HG03432 (cell line): ENCODE measurements at regions not wholly inside any gene's neighbourhood (a gene's known extent, or its start where the extent isn't known, plus 50 kb on each side); places are given as distances from the start of the nearest gene placed in this dataset.
A peak's percentile ranks its signal among the peaks of the same experiment; 100 is the strongest.

Experiments used
- ATAC-seq: cut with Tn5 transposase; IDR thresholded peaks from one replicate; pipeline ENCODE4 v1.9.1; 2021; ENCODE audit warnings: mild to moderate bottlenecking, moderate library complexity; ENCODE audit not compliant: unreplicated experiment

DNA sequence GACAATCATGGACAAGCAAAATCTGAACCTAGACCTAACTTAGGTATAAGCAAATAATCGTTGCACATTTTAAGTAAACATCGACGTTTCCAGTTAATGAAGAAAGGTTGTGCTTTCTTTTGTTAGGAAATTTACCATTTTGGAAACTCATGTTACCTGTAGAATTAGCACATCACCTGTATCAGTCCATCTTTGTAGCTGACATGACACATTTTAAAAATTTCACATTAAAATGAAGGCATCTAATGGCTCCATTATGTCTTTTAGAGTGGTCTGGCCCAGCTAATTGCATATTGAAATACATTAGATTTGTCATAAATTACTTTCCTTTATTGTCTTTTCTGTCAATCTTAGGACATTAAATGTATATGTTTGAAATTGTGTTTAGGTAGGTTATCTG lies 119.0 kb upstream of the MGAT5 start:
- ATAC-seq = no peak

DNA sequence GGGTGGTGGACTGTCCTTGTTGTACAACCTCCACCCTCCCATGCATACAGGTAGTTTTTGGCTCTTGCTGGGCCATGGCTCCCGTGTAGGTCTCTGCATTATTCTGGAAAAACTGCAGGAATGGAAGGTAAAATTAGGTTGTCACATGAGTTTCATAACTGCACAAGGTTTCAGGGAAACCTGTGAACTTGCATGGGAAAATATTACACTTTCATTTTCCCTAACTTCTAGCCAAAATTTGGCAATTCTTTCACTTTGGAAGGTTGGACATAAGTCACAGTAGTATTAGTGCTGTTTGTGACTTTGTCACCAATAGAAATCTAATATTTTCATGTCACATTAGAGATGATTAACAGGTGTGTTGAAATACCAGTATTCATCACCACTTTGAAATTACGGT lies 118.1 kb upstream of the MGAT5 start:
- ATAC-seq = no peak

DNA sequence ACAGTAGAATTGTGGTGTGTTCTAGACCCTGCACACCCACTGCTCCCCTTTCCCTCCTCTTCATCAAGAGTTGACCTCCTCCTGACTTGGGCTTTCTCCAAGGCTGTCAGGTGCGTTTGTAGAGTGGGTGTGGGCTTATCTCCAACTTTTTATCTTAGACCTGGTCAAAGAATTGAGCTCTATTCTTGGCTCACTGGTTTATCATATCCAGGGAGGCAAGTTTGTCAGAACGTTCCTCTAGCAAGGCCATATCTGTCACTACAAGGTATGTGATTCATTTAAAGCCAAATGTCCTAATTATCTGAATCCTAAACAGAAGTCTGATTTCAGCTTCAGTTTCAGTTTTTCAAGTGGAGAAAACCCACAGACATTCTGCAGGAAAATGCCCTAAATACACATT lies 117.1 kb upstream of the MGAT5 start:
- peak; percentile 25 for ATAC-seq

DNA sequence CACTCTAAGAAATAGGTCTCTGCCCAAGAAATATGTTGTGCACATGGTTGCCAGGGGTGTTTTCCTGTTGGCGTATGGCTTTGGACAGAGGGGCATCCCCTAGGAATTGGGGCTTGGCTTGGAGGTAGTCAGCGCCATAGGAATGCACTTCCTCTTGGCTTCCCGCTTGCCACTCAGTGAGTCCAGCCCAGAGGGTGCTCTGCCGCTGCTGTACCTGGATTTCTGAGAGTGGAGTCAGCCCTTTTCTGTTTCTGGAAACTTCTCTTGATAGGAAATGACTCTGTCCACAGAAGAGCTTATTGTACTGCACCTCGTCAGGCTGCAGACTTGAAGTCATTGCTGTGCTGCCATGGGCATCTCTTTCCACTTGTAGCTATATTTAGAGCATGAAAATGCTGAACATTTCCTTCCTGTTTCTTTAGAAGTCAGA lies 116.7 kb upstream of the MGAT5 start:
- peak; percentile 38 for ATAC-seq

DNA sequence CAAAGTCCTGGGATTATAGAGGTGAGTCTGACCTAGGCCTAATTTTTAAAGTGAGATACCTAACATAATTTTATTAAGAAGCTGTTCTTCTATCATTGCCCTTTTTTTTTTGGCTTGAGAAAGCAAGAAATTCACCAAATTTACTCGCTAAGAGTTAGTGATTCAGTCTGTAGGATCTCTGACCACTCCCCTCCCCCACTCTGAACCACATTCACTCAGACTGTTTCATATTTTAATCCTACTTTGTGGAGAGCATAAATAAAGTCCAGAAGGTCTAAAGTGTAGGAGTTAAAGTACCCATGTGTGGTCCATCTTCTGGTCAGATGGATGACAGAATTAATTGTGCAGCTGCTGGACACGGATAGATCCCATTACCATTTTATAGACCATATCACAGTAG lies 115.8 kb upstream of the MGAT5 start:
- no peak for ATAC-seq

DNA sequence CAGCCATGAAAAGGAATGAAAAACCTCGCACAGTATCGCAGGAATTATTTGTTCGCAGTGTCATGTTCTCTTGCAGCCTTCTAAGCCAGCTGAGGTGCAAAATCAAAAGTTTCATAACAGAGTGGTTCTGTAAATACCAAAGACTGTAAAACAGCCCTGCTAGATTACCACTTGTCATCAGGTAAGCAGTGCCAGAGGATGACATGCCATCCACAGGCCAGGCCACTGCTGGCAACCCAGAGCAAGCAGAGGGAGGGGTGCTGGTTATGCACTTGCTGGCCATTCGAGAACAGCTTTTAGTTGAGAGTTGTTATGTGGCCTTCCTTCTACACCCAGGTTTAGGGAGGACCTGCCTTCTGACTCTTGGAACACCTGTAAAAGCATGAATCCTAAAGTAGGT lies 114.3 kb upstream of the MGAT5 start:
- ATAC-seq = no peak

DNA sequence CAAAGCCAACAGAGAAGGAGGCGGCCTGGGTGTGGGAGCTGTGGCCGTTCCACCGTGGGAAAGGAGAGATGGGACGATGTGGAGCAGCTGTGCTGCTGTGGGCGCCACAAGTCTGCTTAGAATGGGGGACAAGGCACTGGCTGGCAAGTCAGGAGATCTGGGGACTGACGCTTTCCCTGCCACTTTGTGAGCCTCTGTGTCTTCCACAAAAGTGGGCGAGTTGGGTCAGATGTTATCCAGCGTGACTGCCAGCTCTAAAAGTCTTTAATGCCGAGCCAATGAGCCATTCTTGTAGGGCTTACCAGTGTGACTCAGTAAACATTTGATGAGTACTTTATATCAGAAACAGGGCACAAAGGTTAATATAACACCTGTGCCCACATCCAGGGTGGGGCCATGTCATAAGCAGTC lies 113.6 kb upstream of the MGAT5 start:
- ATAC-seq = no peak

DNA sequence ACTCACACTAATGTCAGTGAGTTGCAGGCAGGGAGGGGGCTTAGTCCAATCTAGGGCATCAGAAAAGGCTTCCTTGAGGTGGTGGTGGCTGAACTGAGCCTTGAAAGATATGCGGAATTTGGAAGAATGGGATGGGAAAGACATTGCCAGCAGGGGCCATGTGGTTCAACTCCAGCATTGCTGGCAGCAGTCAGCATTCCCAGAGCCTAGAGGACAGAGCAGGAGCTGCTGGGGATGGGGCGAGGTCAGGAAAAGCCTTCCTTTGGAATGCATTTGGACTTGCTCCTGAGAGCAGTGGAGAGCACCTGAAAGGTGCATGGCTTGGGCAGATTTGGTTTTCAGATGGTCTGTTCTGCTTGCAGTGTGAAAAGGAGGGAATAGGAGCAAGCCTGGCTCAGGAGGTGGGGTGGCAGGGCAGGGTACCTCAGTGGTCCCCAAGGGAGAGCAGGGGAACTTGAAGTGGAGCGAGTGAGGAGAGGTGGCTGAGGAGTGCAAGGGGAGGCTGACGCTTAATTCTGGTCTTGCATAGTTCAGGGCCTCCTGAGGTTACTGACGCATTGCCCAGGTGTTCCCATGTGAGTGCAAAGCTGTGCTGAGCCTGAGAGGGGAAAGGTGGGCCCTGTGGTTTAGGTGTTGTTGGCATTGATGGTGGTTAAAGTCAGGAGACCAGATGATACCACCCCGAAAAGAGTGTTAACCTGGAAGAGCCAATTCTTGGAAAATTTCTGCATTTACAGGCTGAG lies 112.1 kb upstream of the MGAT5 start:
- no peak for ATAC-seq

DNA sequence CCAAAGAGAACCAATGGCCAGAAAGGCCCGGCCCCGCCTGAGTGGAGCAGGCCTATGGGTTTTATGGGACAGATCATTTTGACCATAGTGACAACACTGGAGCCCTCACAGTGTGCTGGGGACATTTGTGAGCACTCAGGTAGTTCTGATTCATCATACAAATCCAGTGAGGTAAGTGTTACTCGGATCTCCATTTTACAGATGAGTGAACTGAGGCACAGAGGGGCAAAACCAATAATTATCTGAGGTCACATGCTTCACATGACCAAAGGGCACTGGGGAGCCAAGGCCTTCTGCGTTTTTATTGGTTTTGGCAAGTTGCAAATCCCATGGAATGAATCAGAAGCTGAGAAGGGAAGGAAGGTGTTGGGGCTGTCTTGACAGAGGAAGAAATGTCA lies 111.5 kb upstream of the MGAT5 start:
- no peak for ATAC-seq

DNA sequence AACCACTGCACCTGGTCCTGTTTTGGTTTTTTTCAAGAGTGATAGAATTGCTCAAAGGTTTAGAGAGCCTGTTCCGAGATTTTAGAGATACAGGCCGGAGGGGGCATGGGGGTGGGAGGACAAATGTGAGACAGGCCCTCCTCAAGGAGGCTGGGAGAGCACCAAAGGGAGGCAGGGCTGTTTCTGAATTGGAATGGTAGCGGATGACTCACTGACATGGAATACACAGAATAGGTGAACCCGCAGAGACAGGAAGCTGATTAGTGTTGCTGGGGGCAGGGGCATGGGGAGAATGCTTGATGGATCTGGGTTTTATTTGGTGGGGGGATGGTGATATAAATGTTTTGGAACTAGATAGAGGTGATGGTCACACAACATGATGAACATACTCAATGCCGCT lies 111.0 kb upstream of the MGAT5 start:
- ATAC-seq = no peak

DNA sequence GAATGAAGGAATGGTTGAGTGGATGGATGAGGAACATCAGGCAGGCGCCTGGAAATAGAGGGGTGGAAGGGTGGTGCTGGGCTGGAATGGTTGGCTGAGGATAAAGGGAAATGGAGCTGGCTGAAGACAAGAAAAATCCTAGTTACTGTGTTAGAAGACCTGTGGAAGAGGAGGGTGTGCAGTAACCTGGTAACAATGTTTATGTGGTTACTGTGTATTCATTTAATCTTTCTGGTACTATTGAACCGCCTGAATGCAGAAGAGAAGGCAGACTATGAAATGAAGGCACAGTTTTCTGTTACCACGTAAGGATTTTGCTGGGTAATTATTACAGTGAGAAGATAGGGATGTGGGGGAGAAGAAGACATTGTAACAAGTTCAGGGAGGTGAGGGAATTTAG lies 110.3 kb upstream of the MGAT5 start:
- no peak for ATAC-seq

DNA sequence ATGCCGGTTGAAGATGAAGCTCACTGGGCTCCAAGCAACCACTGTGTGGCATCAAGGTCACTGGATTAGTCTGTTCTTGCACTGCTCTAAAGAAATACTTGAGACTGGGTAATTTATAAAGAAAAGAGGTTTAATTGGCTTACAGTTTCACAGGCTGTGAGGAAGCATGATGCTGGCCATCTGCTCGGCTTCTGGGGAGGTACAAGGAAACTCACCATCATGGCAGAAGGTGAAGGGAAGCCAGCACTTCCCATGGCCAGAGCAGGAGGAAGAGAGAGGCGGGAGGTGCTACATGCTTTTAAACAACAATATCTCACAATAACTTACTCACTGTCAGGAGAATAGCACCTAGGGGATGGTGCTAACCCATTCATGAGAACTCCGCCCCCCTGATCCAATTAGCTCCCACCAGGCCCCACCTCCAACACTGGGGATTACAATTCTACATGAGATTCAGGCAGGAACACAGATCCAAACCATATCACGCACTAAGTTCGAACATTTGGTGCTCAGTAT lies 109.7 kb upstream of the MGAT5 start:
- no peak for ATAC-seq

DNA sequence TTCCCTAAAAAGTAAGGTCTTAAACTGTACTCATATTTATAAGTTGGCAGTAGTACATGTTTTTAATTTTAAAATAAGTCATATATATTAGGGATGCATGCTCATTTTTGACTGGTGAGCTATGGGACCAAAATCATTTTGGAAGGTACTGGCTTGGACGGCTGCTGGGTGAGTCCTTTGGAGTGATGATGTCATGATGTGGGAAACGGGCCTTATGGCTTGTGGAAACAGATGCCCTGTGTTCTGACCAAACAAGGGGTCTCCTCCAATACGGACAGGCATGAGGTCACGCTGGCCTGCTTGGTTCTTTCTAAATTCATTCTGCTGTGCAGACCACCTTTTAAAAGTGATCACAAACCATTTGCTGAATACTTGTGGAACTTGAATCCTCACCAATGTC lies 109.2 kb upstream of the MGAT5 start:
- ATAC-seq = no peak

DNA sequence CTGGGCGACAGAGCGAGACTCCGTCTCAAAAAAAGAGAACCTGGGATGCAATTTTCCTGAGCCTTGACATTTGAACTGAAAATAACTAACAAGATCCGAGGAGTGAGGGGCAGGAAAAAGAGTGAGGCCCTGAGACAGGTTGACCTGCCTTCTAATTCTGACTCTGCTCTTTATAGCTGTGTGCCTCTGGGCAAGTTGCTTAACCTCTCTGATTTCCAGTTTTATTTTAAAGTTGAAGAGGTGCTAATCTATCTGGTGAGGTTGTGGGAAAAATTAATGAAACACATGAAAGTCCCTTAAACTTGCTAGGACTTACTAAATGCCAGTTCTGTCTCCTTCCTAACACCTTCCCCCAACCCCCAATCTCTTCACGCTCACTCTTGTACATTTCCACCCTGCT lies 108.4 kb upstream of the MGAT5 start:
- no peak for ATAC-seq

DNA sequence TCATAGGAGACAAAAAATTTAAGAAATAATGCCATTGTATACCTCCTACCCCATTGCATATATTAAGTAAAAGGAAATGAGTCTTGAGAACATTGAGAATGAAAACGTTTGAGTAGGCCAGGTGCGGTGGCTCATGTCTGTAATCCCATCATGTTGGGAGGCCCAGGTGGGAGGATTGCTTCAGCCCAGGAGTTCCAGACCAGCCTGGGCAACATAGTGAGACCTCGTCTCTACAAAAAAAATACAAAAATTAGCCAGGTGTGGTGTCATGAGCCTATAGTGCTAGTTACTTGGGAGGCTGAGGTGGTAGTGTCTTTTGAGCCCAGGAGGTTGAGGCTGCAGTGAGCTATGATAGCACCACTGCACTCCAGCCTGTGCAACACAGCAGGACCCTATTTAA lies 107.7 kb upstream of the MGAT5 start:
- ATAC-seq = peak; percentile 15

DNA sequence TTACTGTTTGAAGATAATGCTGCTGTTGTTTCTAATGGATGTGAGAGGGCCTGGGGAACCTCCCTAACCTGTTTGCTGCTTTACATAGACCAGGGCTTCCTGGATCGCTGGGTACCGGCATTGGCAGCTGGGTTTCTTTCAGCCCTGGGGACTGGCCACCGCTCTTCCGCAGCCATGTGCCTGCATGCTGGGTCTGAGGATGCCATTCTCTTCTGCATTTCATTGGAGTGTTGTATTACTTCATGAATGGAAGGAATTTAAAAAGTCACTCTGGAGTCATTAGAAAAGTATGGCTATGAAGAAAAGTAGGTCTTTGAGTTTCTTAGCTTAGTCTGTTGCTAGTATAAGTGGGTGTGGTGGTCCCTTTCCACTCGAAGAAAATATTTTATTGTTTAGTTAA lies 107.3 kb upstream of the MGAT5 start:
- peak; percentile 60 for ATAC-seq

DNA sequence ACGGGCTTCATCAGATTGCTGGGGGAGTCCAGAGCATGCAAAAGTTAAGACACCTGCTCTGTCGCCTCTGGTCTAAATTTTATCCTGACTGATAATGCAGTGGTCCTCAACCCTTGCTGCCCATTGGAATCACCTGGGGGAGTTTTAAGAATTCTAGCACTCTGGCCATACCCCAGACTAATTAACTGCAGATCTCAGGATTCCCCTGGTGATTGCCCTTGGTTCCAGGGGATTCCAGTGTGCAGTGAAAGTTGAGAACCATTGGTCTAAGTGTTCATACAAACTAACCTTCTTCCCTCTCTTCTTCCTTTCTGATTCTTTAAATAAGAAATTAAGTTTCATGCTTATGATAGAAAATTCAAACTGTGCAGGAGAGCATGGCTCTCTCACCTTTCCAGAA lies 105.7 kb upstream of the MGAT5 start:
- no peak for ATAC-seq

DNA sequence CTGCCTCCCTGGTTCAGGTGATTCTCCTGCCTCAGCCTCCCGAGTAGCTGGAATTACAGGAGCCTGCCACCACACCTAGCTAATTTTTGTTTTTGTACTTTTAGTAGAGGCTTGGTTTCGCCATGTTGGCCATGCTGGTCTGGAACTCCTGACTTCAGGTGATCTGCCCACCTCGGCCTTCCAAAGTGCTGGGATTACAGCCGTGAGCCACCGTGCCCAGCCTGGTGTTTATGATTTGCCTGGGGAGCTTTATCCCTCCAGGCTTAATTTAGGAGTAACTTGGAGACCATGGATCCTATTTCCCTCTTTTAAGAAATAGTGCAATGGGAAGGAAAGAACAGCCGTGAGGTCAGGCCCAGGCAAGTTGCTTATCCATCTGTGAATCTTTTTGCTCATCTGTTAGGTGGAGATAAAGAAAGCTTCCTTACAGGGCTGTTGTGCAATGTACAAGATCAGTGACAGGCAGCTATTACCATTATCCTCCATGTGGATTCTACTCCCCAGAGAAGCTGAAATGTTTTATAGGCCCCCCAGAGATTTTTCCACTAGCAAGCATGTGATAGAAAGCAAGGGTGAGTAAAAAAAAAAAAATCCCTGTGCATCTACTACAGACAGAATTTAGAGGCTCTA lies 104.9 kb upstream of the MGAT5 start:
- no peak for ATAC-seq

DNA sequence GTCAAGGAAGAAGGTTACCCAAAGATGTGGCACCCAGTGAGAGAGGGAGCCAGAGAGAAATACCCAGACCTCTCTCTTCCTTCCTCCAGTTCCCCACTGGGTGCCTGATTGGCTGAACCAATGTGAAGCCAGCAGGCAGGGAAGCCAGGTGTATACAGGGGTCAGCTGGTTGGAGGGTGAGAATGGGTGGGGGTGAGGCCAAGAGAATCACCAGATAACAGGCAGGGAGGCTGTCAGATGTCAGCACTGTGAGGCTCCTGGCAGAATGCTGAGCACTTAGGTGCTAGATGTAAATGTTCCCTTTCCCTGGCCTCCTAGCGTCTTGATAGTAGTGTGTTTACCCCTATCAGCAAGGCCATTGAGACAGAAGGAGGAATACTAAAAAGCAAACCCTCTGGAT lies 104.0 kb upstream of the MGAT5 start:
- ATAC-seq = no peak

DNA sequence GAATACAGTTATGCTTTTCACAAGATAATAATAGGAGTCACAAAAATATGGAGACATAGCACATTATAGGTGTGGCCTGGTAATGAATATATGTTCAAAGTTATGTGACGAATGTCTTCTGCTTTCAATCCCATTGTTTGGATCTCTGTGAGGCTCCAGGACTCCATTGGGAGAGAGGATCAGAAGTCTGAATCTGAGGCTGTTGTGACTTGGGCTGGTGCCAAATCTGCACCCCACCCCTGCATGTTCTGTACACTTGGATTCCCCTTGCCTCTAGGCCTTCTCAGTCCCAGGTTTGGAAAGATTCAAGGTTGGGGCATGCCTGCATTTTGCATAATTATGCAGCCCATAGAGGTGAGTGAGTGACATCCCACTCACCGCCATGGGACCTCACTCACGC lies 103.1 kb upstream of the MGAT5 start:
- no peak for ATAC-seq

DNA sequence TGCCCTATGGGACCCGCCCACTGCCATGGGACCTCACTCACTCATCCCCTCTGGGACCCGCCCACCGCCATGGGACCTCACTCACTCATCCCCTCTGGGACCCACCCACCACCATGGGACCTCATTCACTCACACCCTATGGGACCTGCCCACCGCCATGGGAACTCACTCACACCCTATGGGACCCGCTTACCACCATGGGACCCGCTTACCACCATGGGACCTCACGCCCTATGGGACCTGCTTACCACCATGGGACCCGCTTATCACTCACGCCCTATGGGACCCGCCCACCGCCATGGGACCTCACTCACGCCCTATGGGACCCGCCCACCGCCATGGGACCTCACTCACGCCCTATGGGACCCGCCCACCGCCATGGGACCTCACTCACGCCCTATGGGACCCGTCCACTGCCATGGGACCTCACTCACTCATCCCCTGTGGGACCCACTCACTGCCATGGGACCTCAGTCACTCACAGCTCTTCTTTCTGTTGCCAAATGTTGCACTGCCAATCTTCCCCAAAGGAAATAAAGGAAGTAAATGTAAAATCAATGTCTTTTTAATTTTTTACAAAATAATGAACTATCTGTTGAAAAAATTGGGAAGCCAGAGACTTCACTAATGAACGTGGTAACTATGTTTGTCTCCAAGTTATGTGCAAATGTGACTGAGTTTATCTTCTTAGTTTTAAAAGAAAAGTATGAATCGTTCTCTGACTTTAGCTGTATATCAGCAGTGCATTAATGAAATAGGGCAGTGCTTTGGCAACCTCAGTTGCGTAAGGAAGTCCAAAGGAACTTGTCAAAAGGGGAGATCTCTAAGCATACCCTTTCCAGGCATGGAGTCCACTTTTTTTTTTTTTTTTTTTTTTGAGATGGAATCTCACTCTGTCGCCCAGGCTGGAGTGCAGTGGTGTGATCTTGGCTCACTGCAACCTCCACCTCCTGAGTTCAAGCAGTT lies 101.5 kb upstream of the MGAT5 start:
- no peak for ATAC-seq
